Mesothelial cell of epicardium (in vitro differentiated cells): ENCODE measurements at regions not wholly inside any gene's neighbourhood (a gene's known extent, or its start where the extent isn't known, plus 50 kb on each side); places are given as distances from the start of the nearest gene placed in this dataset.

ENCODE experiments used
- DNase-seq, 2 experiments: peaks; one replicate each; pipeline ENCODE4 v3.0.0; 2021; ENCODE audit warnings: low spot score in 2 of 2; ENCODE audit not compliant: unreplicated experiment in 2 of 2
- H3K27ac Mint-ChIP-seq: 2 replicates; pipeline ENCODE4 v1.8.0; 2021; ENCODE audit warnings: mixed read lengths
- H3K27me3 Mint-ChIP-seq: 2 replicates; pipeline ENCODE4 v1.8.0; 2021; ENCODE audit warnings: low read depth, mixed read lengths
- H3K36me3 Mint-ChIP-seq: 2 replicates; pipeline ENCODE4 v1.8.0; 2021; ENCODE audit warnings: mixed read lengths
- H3K4me1 Mint-ChIP-seq: 2 replicates; pipeline ENCODE4 v1.8.0; 2021; ENCODE audit warnings: mixed read lengths
- H3K4me3 Mint-ChIP-seq: 2 replicates; pipeline ENCODE4 v1.8.0; 2021; ENCODE audit warnings: mild to moderate bottlenecking, moderate library complexity, mixed read lengths
- H3K9me3 Mint-ChIP-seq: 2 replicates; pipeline ENCODE4 v1.8.0; 2021; ENCODE audit warnings: mixed read lengths
- TF ChIP-seq, protein P1 (sequence below): fragments of 200-600 bp; sonication (generic); IDR thresholded peaks from one replicate; pipeline ENCODE4 v1.5.0; 2021; ENCODE audit warnings: antibody characterized with exemption; ENCODE audit not compliant: unreplicated experiment

DNA sequence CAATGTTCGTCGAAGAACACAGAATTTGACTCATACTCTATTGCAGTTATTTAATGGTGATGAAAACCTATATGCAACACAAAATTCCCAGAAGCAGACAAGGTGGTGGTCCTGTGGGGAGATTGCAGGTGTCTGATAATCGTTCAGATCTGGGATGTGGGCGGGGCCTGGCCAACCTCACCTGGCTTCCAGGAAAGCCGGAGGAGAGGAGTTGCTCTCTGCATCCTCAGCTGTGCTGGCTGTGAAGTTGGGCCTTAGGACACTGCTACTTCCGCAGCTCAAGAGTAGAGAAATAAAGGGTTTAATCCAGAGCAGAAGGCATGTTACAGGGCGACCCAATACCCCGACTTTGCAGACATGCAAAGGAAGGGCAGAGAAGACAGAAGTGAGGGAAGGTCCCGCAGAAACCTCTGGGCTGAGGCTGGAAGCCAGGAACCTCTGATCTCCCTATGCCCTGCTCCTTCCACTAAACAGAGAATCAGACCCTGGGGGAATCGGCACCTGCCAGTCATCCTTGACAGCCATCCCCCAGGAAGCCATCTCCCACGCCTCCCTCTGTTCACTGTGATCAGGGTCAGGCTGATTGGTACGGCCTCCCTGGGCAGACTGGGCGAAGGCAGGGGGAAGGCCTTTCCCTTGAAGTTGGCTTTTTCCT is 590.3 kb downstream of the AJAP1 start:
- Mint-ChIP-seq H3K36me3 (no peaks in the 10 kb centered on the region), H3K9me3 (peaks cover 6% of the 10 kb centered on the region), H3K27ac (no peak overlapping the region), H3K4me3 (no peak overlapping the region), H3K4me1 (no peaks in the 10 kb centered on the region), H3K27me3 (peaks cover 7% of the 10 kb centered on the region)
- TF ChIP-seq, protein P1, sequence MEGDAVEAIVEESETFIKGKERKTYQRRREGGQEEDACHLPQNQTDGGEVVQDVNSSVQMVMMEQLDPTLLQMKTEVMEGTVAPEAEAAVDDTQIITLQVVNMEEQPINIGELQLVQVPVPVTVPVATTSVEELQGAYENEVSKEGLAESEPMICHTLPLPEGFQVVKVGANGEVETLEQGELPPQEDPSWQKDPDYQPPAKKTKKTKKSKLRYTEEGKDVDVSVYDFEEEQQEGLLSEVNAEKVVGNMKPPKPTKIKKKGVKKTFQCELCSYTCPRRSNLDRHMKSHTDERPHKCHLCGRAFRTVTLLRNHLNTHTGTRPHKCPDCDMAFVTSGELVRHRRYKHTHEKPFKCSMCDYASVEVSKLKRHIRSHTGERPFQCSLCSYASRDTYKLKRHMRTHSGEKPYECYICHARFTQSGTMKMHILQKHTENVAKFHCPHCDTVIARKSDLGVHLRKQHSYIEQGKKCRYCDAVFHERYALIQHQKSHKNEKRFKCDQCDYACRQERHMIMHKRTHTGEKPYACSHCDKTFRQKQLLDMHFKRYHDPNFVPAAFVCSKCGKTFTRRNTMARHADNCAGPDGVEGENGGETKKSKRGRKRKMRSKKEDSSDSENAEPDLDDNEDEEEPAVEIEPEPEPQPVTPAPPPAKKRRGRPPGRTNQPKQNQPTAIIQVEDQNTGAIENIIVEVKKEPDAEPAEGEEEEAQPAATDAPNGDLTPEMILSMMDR = no peak
- no peak for DNase-seq

DNA sequence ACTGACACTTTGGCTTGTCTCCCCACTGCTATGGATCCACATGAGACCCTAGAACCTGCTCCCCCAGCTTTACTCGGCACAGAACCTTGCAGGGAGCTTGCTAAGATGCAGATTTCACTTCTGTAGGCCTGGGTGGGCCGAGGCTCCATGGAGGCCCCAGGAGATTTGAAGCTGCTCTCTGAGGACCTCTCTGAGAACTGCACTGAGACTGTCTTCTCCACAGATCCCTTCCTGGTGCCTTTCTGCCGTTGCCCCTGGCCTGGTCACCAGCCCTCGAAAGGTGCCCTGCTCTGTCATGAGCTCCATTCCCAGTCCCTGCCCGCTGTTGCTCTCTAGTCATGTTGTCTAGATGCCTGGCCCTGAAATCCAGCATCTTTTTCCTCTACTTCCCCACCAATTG is 588.4 kb downstream of the AJAP1 start:
- no peak for DNase-seq
- H3K9me3 Mint-ChIP-seq = peaks cover 4% of the 10 kb centered on the region
- peaks cover 9% of the 10 kb centered on the region for H3K27me3 Mint-ChIP-seq
- H3K4me1 Mint-ChIP-seq = no peaks in the 10 kb centered on the region
- no peaks in the 10 kb centered on the region for H3K36me3 Mint-ChIP-seq
- TF ChIP-seq, protein P1 = no peak
- H3K27ac Mint-ChIP-seq = no peak overlapping the region
- H3K4me3 Mint-ChIP-seq = no peak overlapping the region

DNA sequence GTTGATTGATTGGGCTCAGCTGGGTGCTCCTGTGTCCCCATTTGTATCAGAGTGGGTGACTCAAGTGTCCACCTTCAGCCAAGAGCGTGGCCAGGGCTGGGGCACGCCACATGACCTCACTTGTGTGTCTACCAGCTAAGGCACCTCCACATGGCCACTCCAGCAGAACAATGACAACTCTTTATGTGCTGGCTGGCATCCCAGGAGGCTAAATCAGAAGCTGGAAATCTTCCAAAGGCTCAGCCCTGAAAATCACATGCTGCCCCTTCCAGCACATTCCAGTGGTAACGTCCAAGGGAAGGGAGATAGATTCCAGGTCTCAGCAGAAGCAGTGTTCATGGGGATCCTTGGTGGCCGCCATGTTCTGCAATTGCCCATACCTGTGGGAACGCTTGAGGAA is 585.5 kb downstream of the AJAP1 start:
- Mint-ChIP-seq H3K27me3 (peaks cover 10% of the 10 kb centered on the region), H3K4me1 (no peaks in the 10 kb centered on the region), H3K9me3 (peaks cover 4% of the 10 kb centered on the region), H3K36me3 (no peaks in the 10 kb centered on the region), H3K27ac (no peak overlapping the region), H3K4me3 (no peak overlapping the region)
- DNase-seq = no peak
- TF ChIP-seq, protein P1 = no peak

DNA sequence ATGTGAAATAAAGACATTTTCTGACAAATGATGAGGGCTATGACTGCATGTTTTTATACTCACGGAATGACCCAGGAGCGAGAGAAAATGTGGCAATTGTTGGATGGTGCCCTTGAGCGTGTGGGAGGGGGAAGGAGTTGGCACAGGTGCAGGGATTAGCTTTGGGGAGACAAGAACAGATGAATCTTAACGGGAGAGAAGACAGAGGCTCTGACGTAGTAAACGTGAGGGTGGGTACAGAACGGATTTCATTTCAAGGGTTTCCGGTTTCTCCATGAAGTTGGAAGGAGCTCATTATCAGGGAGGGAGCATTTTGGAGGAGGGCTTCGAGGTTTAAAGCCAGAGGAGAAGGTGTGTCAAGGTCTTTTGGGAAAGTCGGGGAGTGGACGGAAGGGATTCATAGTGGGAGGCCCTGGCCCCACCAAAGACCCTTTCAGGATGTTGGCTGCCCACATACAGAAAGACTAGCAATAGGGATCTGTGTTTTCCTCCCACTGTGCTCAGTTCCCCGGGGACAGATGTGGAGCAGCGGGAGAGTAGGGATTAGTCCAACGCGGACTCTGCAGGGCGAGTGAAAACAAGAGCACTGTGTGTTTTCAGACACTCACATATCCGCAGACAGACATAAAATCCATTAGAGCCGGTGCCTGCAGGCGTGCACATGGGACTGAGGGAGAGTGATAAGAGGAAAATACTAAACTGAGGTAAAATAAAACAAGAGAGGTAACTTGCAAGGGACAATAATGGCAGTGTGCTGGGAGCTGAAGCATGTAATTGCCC is 584.1 kb downstream of the AJAP1 start:
- no peak for DNase-seq
- Mint-ChIP-seq H3K27me3 (peaks cover 10% of the 10 kb centered on the region), H3K36me3 (no peaks in the 10 kb centered on the region), H3K9me3 (peaks cover 14% of the 10 kb centered on the region), H3K4me3 (no peak overlapping the region), H3K4me1 (no peaks in the 10 kb centered on the region), H3K27ac (no peak overlapping the region)
- TF ChIP-seq, protein P1 = no peak

DNA sequence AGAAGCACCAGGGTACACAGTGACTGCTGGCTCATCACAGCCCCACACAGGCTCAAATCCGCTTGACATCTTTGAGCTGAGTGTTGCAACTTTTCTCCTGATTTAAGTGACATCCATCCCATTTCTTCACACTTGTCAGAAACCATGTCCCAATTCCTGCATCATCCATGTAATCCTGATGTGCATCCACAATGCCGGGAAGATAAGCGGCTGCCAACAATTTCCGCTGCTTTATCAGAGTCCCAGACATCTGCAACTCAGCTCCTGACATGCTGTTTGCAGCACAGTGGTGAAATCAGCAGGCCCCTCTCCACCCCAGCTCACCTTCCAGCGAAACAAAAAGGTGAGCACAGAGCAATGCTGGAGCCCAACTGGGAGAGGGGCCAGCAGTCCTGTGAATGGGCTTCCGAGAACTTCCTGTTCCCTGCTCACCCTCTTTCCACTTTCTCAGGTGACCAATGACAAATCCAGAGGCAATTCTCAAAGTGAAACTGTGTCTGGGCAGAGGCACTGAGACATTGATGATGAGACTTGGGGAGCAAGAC is 581.0 kb downstream of the AJAP1 start:
- H3K27me3 Mint-ChIP-seq = peaks cover 27% of the 10 kb centered on the region
- TF ChIP-seq, protein P1 = no peak
- H3K4me1 Mint-ChIP-seq = no peaks in the 10 kb centered on the region
- H3K9me3 Mint-ChIP-seq = peaks cover 25% of the 10 kb centered on the region
- DNase-seq = no peak
- H3K27ac Mint-ChIP-seq = no peak overlapping the region
- no peaks in the 10 kb centered on the region for H3K36me3 Mint-ChIP-seq
- no peak overlapping the region for H3K4me3 Mint-ChIP-seq
